MM.1S (cell line): ENCODE measurements at regions not wholly inside any gene's neighbourhood (a gene's known extent, or its start where the extent isn't known, plus 50 kb on each side); places are given as distances from the start of the nearest gene placed in this dataset.

Source experiments
- DNase-seq: peaks from one replicate; pipeline ENCODE4 v3.0.0-alpha.2; 2015
- H2AFZ ChIP-seq: fragments of 300-600 bp; sonication (generic); 2 replicates; pipeline ENCODE4 v1.6.0; 2016; ENCODE audit warnings: antibody characterized with exemption, low read length
- H3F3A ChIP-seq: fragments of 300-600 bp; sonication (generic); 2 replicates; pipeline ENCODE4 v1.6.1; 2016; ENCODE audit warnings: mild to moderate bottlenecking, antibody characterized with exemption, low read length, moderate library complexity, mixed read lengths; ENCODE audit not compliant: insufficient read depth
- H3K27ac ChIP-seq: fragments of 300-600 bp; sonication (generic); 2 replicates; pipeline ENCODE4 v1.5.1; 2016; ENCODE audit warnings: mild to moderate bottlenecking, low read length
- H3K27me3 ChIP-seq: fragments of 300-600 bp; sonication (generic); replicated peaks from 2 replicates; pipeline ENCODE4 v1.6.0; 2016; ENCODE audit warnings: low read length; ENCODE audit not compliant: insufficient read depth
- H3K36me3 ChIP-seq: fragments of 300-600 bp; sonication (generic); replicated peaks from 2 replicates; pipeline ENCODE4 v1.6.1; 2016; ENCODE audit warnings: mild to moderate bottlenecking, low read length, mixed read lengths; ENCODE audit not compliant: insufficient read depth
- H3K4me1 ChIP-seq: fragments of 300-600 bp; sonication (generic); 2 replicates; pipeline ENCODE4 v1.6.1; 2016; ENCODE audit warnings: low read length, mixed read lengths
- H3K4me2 ChIP-seq: fragments of 300-600 bp; sonication (generic); 2 replicates; pipeline ENCODE4 v1.6.0; 2016; ENCODE audit warnings: low read depth, low read length
- H3K4me3 ChIP-seq: fragments of 300-600 bp; sonication (generic); 2 replicates; pipeline ENCODE4 v1.5.1; 2016; ENCODE audit warnings: low read length, mixed read lengths
- H3K79me2 ChIP-seq: fragments of 300-600 bp; sonication (generic); 2 replicates; pipeline ENCODE4 v1.6.1; 2016; ENCODE audit warnings: mixed run types, low read length, mixed read lengths
- H3K9ac ChIP-seq: fragments of 300-600 bp; sonication (generic); 2 replicates; pipeline ENCODE4 v1.6.1; 2016; ENCODE audit warnings: low read length, mixed read lengths
- H3K9me2 ChIP-seq: fragments of 300-600 bp; sonication (generic); replicated peaks from 2 replicates; pipeline ENCODE4 v1.6.1; 2016; ENCODE audit warnings: mild to moderate bottlenecking, low read length, mixed read lengths; ENCODE audit not compliant: insufficient read depth
- H3K9me3 ChIP-seq: fragments of 300-600 bp; sonication (generic); replicated peaks from 2 replicates; pipeline ENCODE4 v1.6.1; 2016; ENCODE audit warnings: mild to moderate bottlenecking, low read length, mixed read lengths; ENCODE audit not compliant: insufficient read depth
- H4K20me1 ChIP-seq: fragments of 300-600 bp; sonication (generic); 2 replicates; pipeline ENCODE4 v1.6.1; 2016; ENCODE audit warnings: mild to moderate bottlenecking, low read length, moderate library complexity, mixed read lengths; ENCODE audit not compliant: insufficient read depth
- CTCF ChIP-seq: fragments of 300-600 bp; sonication (generic); IDR thresholded peaks from 2 replicates; pipeline ENCODE4 v1.5.1; 2016; ENCODE audit warnings: antibody characterized with exemption, low read length, mixed read lengths
- EZH2 ChIP-seq: fragments of 300-600 bp; sonication (generic); optimal IDR thresholded peaks from 2 replicates; pipeline ENCODE3; 2017; ENCODE audit warnings: low read depth, mild to moderate bottlenecking, antibody characterized with exemption, low read length, mixed read lengths
- EZH2phosphoT487 ChIP-seq: fragments of 300-600 bp; sonication (generic); IDR thresholded peaks from 2 replicates; pipeline ENCODE4 v1.6.1; 2018; ENCODE audit warnings: antibody characterized with exemption, low read length

GRCh38 chr18:45435810-45436209 is 179.5 kb upstream of the SLC14A2 start:
- Histone ChIP-seq H3K4me3 (no peak overlapping the region), H3K4me1 (no peaks in the 10 kb centered on the region), H3K36me3 (no peaks in the 10 kb centered on the region), H4K20me1 (no peaks in the 10 kb centered on the region), H3K9me2 (no peaks in the 10 kb centered on the region), H3K79me2 (no peaks in the 10 kb centered on the region), H3K27ac (no peak overlapping the region), H3K4me2 (no peak overlapping the region), H3K9me3 (no peaks in the 10 kb centered on the region), H3K27me3 (no peaks in the 10 kb centered on the region), H3K9ac (no peak overlapping the region), H2AFZ (no peak overlapping the region), H3F3A (no peaks in the 10 kb centered on the region)
- no peak for DNase-seq
- no peak for TF ChIP-seq EZH2phosphoT487
- no peak for TF ChIP-seq EZH2
- no peak for TF ChIP-seq CTCF

GRCh38 chr18:45437366-45437765 is 177.9 kb upstream of the SLC14A2 start:
- Histone ChIP-seq H3K4me1 (no peaks in the 10 kb centered on the region), H3K27me3 (no peaks in the 10 kb centered on the region), H3K4me2 (no peak overlapping the region), H3K27ac (no peak overlapping the region), H3F3A (no peaks in the 10 kb centered on the region), H3K9me2 (no peaks in the 10 kb centered on the region), H3K79me2 (no peaks in the 10 kb centered on the region), H3K9ac (no peak overlapping the region), H3K36me3 (no peaks in the 10 kb centered on the region), H3K9me3 (no peaks in the 10 kb centered on the region), H4K20me1 (no peaks in the 10 kb centered on the region), H2AFZ (no peak overlapping the region), H3K4me3 (no peak overlapping the region)
- TF ChIP-seq CTCF (no peak), EZH2phosphoT487 (no peak), EZH2 (no peak)
- no peak for DNase-seq

DNA sequence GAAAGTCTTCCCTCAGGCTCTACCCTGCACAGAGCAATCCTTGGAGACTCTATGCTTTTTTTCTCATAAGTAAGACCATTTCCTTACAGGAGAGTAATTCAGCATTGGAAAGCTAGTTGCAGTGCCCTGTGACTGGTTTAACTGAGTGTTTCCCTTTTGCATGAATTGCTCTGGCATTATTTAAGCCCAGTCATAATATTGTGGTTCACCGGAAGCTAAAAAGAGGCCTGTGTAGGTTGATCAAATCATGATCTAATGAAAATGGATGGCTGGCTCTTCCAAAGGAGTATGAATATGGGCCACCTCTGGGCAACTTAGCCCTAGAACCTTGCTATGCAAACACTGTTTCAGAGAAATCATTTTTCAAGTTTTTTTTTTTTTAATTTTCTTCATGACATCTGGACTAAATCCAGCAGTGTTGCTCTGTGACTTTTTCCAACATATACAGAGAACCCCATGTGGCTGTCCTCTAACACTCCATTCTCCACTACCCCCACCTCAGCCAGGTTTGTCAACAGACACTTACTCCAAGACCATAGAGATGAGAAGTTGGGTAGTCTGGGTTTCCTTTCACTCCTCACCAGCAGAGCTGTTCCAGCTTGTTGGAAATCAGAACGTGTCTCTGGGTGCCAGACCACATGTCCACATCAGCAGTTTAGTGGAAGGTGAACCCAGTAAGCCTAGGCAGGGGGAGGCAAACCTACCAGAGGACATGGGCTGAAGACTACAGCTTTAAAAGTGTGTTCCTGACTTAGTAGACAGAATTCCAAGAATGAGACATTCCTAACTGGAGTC is 175.2 kb upstream of the SLC14A2 start:
- Histone ChIP-seq H3K79me2 (no peaks in the 10 kb centered on the region), H3K36me3 (no peaks in the 10 kb centered on the region), H3K4me1 (no peaks in the 10 kb centered on the region), H3K9ac (no peak overlapping the region), H3K4me3 (no peak overlapping the region), H4K20me1 (no peaks in the 10 kb centered on the region), H3K9me3 (no peaks in the 10 kb centered on the region), H3K27me3 (no peaks in the 10 kb centered on the region), H3K4me2 (no peak overlapping the region), H3K9me2 (no peaks in the 10 kb centered on the region), H3K27ac (no peak overlapping the region), H2AFZ (no peak overlapping the region), H3F3A (no peaks in the 10 kb centered on the region)
- TF ChIP-seq EZH2phosphoT487 (no peak), CTCF (no peak), EZH2 (no peak)
- DNase-seq = no peak
